Activated naive CD4-positive, alpha-beta T cell treated with anti-CD3 and anti-CD28 coated beads, Interleukin-2, amount 50 U/mL, for 24 hours (primary cell): ENCODE measurements at regions not wholly inside any gene's neighbourhood (a gene's known extent, or its start where the extent isn't known, plus 50 kb on each side); places are given as distances from the start of the nearest gene placed in this dataset.
"Not testable (repeated sequence)": the region's sequence is repeated elsewhere in the genome, so short reads cannot be mapped to it uniquely, and the experiment has no call there.

Experiments
- H3K27ac Mint-ChIP-seq: one replicate; pipeline ENCODE4 v1.8.0; 2021; ENCODE audit warnings: mild to moderate bottlenecking, mixed read lengths
- H3K27me3 Mint-ChIP-seq: one replicate; pipeline ENCODE4 v1.8.0; 2021; ENCODE audit warnings: mixed read lengths
- H3K36me3 Mint-ChIP-seq: one replicate; pipeline ENCODE4 v1.8.0; 2021; ENCODE audit warnings: mixed read lengths
- H3K4me1 Mint-ChIP-seq: one replicate; pipeline ENCODE4 v1.8.0; 2021; ENCODE audit warnings: mixed read lengths
- H3K4me3 Mint-ChIP-seq: one replicate; pipeline ENCODE4 v1.8.0; 2021; ENCODE audit warnings: mild to moderate bottlenecking, mixed read lengths
- H3K9me3 Mint-ChIP-seq: one replicate; pipeline ENCODE4 v1.8.0; 2021; ENCODE audit warnings: mixed read lengths

DNA sequence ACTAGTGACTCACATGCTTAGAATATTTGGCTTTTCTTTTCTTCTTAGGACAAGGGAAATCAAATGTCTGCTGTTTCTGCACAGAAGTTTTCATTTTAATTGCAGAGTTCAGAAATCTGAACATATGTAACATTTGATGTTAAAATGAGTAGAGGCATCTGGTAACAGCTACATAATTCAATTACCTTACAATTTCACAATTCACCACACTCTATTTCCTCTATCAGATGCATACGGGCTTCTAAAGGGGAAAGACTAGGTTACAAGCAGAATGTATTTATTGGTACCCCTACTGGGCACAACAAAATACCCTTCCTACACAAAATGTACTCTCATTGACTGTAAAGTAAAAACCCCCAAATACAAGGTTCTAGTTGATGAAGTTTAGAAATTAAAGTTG is 176.0 kb downstream of the SOX2 start:
- no peak overlapping the region for H3K27ac Mint-ChIP-seq
- no peaks in the 10 kb centered on the region for H3K4me1 Mint-ChIP-seq
- peaks cover 2% of the 10 kb centered on the region for H3K36me3 Mint-ChIP-seq
- no peaks in the 10 kb centered on the region for H3K27me3 Mint-ChIP-seq
- no peak overlapping the region for H3K4me3 Mint-ChIP-seq
- no peaks in the 10 kb centered on the region for H3K9me3 Mint-ChIP-seq

DNA sequence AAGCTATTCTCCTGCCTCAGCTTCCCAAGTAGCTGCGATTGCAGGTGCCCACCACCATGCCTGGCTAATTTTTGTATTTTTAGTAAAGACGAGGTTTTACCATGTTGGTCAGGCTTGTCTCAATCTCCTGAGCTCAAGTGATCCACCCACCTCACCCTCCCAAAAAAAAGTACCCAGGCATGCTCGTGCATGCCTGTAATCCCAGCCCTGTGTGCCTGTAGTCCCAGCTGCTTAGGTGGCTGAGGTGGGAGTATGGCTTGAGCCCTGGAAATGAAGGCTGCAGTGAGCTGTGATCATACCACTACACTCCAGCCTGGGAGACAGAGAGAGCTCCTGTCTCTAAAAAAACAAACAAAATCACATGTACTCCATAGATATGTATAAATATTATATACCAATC is 176.5 kb downstream of the SOX2 start:
- Mint-ChIP-seq H3K9me3 (no peaks in the 10 kb centered on the region), H3K27ac (no peak overlapping the region), H3K36me3 (peaks cover 2% of the 10 kb centered on the region), H3K4me1 (no peaks in the 10 kb centered on the region), H3K27me3 (no peaks in the 10 kb centered on the region), H3K4me3 (no peak overlapping the region)

DNA sequence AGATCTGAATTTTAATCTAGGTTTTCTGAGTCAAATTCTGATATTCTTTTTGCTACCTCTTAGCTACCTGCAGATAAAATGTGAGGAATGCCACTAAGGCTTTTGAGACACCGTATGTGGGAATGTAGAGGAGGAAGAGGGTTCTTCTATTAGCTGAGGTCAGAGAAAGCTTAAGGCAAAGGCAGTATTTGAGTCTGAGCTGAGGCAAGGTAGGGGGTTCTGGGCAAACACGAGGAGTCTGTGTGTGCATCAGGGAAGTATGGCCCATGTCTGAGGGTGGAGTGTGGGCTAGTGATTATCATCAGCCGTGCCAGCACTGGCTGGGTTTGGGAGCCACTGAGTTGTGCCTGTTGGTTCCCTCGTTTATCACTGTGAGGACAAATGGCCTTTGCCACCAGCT is 181.1 kb downstream of the SOX2 start:
- Mint-ChIP-seq H3K27ac (no peak overlapping the region), H3K4me1 (no peaks in the 10 kb centered on the region), H3K9me3 (no peaks in the 10 kb centered on the region), H3K4me3 (no peak overlapping the region), H3K27me3 (no peaks in the 10 kb centered on the region), H3K36me3 (peaks cover 2% of the 10 kb centered on the region)

DNA sequence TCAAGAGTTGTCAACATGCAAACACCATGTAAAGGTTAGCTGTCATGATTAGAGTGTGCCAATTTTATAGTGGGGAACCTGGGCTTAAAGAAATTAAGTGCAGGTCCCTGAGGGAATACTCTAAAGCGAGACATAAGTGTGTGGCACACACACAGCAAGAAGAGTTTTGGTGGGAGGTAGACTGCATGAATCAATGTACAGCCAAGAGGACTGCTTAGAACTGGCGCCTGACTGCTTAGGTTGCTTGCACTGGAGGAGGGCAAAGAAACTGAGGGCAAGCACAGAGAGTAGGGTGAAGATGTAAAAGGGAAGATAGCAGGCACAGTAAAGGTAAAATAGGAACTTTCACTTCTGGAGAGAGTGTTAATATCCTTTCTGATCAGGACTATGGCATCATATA is 184.9 kb downstream of the SOX2 start:
- H3K4me3 Mint-ChIP-seq: no peak overlapping the region
- no peaks in the 10 kb centered on the region for H3K27me3 Mint-ChIP-seq
- no peaks in the 10 kb centered on the region for H3K4me1 Mint-ChIP-seq
- H3K27ac Mint-ChIP-seq: no peak overlapping the region
- peaks cover 2% of the 10 kb centered on the region for H3K36me3 Mint-ChIP-seq
- H3K9me3 Mint-ChIP-seq: no peaks in the 10 kb centered on the region

DNA sequence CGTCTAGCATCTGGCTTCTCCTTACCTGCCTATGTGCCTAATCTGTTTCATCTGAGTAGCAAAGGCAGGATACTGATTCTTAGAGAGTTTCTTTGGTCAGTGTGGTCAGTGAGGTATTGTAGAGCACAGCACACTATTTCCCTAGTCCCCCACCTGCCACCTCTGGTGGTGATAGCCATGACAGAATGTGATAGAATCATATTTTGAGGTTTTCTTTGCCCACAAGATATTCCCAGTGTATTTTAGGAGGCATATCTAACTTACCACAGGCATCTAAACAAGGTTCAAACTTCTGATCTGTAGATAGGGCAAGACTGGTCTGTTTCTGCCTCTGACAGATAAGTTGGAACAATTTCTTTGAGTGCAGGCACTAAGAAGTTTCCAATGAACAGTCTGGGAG is 188.0 kb downstream of the SOX2 start:
- Mint-ChIP-seq H3K27ac (no peak overlapping the region), H3K27me3 (no peaks in the 10 kb centered on the region), H3K4me1 (no peaks in the 10 kb centered on the region), H3K36me3 (no peaks in the 10 kb centered on the region), H3K9me3 (no peaks in the 10 kb centered on the region), H3K4me3 (no peak overlapping the region)

DNA sequence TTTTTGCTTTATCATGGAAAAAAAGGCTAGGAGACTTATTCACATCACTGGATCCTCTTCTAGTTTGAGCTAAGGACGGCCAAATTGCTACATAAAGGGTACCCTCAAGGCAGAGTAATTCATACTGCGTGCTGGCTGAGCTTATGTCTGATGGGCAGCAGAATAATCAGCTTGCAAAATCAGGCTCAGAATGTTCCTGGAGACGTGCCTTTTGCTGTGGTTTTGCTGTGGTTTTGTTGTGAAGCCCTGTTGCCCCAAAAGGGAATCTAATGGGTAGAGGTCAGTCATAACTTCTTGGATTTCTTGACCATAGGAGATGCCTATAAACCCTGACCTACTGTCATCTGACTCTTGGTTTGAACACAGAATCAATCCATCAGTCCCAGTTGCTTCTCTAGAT is 189.9 kb downstream of the SOX2 start:
- no peak overlapping the region for H3K27ac Mint-ChIP-seq
- no peak overlapping the region for H3K4me3 Mint-ChIP-seq
- no peaks in the 10 kb centered on the region for H3K36me3 Mint-ChIP-seq
- no peaks in the 10 kb centered on the region for H3K27me3 Mint-ChIP-seq
- no peaks in the 10 kb centered on the region for H3K4me1 Mint-ChIP-seq
- H3K9me3 Mint-ChIP-seq: no peaks in the 10 kb centered on the region

DNA sequence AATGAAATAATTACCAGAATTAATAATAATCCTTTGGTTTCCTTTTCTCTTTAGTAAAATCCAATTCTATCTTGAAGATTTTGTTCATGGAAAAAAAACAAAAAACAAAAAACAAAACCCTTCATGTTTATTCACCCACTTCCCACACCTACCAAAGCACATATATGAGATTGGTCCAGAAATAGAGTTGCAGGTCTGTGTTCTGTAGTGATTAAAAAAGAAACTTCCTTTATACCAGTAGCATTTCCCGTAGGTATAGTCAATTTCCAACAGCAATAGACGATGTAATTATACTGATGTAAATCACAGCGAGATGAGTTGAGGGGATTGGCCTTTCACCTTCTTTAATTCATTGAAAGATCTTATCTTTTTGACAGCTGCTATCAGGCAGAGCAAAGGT is 194.6 kb downstream of the SOX2 start:
- peaks cover 4% of the 10 kb centered on the region for H3K9me3 Mint-ChIP-seq
- H3K36me3 Mint-ChIP-seq: no peaks in the 10 kb centered on the region

DNA sequence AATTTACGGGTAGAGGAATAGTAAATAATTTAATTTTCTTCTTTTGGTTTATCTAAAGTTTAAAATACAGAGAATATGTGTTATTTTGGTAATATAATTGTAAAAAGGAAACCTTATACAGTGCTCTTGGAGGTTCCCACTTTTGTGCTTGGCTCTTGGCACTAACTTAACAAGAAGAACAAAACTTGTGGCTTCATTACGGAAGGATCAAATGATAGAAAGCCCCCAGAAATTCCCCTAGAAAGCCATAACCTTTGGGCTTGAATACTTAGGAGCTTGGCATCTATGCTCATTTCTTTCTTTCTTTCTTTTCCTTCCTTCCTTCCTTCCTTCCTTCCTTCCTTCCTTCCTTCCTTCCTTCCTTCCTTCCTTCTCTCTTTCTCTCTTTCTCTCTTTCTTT is 197.5 kb downstream of the SOX2 start:
- H3K27ac Mint-ChIP-seq: no peak overlapping the region
- no peak overlapping the region for H3K4me3 Mint-ChIP-seq
- no peaks in the 10 kb centered on the region for H3K4me1 Mint-ChIP-seq
- no peaks in the 10 kb centered on the region for H3K36me3 Mint-ChIP-seq
- peaks cover 2% of the 10 kb centered on the region for H3K27me3 Mint-ChIP-seq
- H3K9me3 Mint-ChIP-seq: peaks cover 4% of the 10 kb centered on the region

More for the DNA sequence above, 194.6 kb downstream of the SOX2 start:
- peaks cover 1% of the 10 kb centered on the region for H3K27me3 Mint-ChIP-seq
- no peaks in the 10 kb centered on the region for H3K4me1 Mint-ChIP-seq
- no peak overlapping the region for H3K4me3 Mint-ChIP-seq
- no peak overlapping the region for H3K27ac Mint-ChIP-seq

DNA sequence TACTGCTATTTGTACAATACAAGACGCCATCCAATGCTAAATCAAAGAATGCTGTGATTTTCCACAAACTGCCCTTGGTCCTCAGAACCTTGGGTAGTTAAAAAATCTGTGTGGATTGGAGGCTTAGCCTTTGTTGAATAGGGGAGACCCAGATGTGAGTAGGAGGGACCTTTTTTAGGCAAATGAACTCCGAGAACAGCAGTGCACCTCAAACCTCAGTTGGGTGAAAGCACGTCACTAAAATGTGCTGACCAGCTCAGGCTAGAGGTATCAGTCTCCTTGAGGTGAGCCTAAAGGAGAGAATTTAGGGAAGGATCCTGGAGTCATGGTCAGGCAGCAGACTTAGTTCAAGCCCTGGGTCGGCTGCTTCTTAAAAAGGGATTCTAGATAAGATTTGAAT is 200.7 kb downstream of the SOX2 start:
- Mint-ChIP-seq H3K27ac (no peak overlapping the region), H3K4me3 (no peak overlapping the region), H3K27me3 (peaks cover 1% of the 10 kb centered on the region), H3K36me3 (no peaks in the 10 kb centered on the region), H3K4me1 (no peaks in the 10 kb centered on the region), H3K9me3 (peaks cover 4% of the 10 kb centered on the region)

DNA sequence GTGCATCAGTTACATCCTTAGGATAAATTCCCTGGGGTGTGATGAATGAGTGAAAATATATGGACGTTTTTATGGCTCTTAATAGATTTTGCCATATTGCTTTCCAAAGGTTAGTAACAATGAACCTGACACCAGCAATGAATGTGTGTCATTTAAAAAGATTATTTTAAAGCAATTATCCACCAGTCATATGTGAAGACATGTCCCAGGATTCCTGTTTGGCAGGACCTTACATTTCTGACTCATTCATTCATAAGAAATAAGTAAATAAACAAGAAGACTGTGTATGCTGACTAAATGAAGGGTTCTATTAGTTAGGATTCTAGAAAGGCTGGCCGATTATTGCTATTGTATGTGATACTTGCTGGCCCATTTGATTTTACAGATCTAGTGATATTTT is 201.5 kb downstream of the SOX2 start:
- no peak overlapping the region for H3K4me3 Mint-ChIP-seq
- H3K27ac Mint-ChIP-seq: no peak overlapping the region
- H3K9me3 Mint-ChIP-seq: peaks cover 4% of the 10 kb centered on the region
- H3K36me3 Mint-ChIP-seq: no peaks in the 10 kb centered on the region
- H3K27me3 Mint-ChIP-seq: peaks cover 1% of the 10 kb centered on the region
- no peaks in the 10 kb centered on the region for H3K4me1 Mint-ChIP-seq

DNA sequence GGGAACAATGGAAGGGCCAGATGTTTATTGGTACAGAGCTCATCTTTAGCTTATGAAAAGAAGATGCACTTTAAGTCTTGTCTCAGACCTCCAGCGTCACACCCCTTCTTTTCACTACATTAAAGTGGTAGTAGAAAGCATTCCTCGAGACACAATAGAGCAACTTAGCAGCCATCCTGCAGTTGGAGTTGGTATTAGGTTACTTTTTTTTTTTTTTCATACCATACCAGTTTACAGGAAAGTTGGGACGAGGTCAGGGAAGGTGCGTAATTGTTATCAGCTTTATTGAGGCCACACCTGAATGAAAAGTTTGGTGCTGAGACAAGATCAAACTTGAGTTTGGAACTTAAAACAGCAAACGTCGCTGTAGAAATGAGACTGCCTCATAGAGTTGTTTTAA is 203.8 kb downstream of the SOX2 start:
- H3K4me3 Mint-ChIP-seq: no peak overlapping the region
- no peaks in the 10 kb centered on the region for H3K4me1 Mint-ChIP-seq
- no peaks in the 10 kb centered on the region for H3K36me3 Mint-ChIP-seq

DNA sequence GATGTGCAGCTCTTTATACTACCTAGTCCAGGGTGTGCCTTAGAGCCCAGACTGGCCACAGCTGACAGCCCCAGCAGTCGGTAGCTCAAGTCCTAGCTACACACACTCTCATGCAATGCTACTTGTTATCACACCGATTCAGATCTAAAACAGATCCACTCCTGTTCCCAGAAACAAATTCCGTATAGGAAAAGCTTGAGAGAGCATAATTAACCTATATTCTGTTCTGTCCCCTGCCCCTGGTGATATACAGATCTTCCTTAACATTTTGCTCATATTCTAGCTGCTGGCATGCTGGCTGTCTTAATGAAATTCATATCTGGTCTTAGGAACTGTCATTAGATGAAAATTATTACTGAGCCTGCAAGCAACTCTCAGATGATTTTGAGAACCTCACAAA is 204.3 kb downstream of the SOX2 start:
- peaks cover 4% of the 10 kb centered on the region for H3K9me3 Mint-ChIP-seq
- H3K4me1 Mint-ChIP-seq: no peaks in the 10 kb centered on the region
- peaks cover 1% of the 10 kb centered on the region for H3K27me3 Mint-ChIP-seq
- H3K36me3 Mint-ChIP-seq: no peaks in the 10 kb centered on the region
- no peak overlapping the region for H3K4me3 Mint-ChIP-seq
- no peak overlapping the region for H3K27ac Mint-ChIP-seq

More for the DNA sequence above, 203.8 kb downstream of the SOX2 start:
- Mint-ChIP-seq H3K27me3 (peaks cover 1% of the 10 kb centered on the region), H3K9me3 (peaks cover 4% of the 10 kb centered on the region), H3K27ac (no peak overlapping the region)

DNA sequence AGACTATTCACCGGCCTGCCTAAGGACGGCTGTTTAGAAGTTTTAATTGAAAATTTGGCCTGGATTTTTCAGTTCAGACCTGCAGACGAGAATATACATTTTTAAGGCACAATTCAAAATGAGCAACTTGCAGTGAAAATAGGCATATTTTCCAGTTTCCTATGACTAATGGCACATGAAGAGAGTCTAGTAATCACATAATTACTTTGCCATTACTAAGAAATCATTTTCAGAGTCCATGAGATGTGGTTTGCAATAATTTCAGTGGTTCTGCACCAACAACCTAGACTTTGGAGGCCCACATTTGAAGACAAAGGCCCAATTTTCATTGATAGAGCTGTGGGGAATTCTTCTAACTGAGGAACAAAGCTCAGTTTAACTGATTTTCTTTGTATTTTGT is 205.3 kb downstream of the SOX2 start:
- Mint-ChIP-seq H3K4me1 (no peaks in the 10 kb centered on the region), H3K27ac (no peak overlapping the region), H3K4me3 (no peak overlapping the region), H3K27me3 (peaks cover 1% of the 10 kb centered on the region), H3K36me3 (no peaks in the 10 kb centered on the region), H3K9me3 (no peaks in the 10 kb centered on the region)

DNA sequence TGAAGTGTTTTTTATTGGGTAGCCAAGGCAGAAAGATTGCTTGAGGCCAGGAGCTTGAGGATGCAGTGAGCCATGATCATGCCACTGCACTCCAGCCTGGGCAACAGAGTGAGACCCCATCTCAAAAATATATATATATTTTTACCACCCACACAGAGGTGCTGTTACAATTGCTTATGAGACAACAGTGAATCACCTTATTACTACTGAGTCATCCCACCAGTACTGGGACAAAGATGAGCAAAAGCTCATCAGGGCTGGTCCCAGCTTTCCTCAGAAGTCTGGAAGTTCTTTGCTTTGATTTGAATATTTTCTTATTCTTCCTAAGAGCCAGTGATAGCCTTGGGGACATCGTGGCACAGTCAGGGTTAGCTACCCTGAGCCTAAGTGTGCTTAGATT is 207.7 kb downstream of the SOX2 start:
- H3K4me3 Mint-ChIP-seq: no peak overlapping the region
- no peaks in the 10 kb centered on the region for H3K36me3 Mint-ChIP-seq
- H3K9me3 Mint-ChIP-seq: peaks cover under 1% of the 10 kb centered on the region
- H3K27me3 Mint-ChIP-seq: no peaks in the 10 kb centered on the region
- H3K27ac Mint-ChIP-seq: no peak overlapping the region
- no peaks in the 10 kb centered on the region for H3K4me1 Mint-ChIP-seq

DNA sequence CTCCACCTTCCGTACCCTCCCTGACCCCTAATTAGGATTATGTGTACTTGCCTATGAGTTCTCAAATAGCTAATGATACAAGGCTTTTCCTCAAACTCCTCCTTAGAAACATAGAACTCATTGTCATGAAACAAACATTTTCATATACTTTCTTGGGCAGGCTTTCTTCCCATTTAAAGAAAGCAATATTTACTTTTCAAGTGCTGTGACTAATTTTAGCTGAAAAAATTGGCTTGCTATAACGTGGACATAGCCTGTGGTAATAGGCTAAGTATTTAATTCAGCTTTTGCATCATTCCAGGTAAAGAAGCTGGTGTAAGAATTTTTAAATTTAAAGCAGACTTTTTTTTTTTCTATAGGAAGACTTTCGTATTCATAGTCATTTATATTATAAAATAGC is 208.7 kb downstream of the SOX2 start:
- H3K27me3 Mint-ChIP-seq: no peaks in the 10 kb centered on the region

DNA sequence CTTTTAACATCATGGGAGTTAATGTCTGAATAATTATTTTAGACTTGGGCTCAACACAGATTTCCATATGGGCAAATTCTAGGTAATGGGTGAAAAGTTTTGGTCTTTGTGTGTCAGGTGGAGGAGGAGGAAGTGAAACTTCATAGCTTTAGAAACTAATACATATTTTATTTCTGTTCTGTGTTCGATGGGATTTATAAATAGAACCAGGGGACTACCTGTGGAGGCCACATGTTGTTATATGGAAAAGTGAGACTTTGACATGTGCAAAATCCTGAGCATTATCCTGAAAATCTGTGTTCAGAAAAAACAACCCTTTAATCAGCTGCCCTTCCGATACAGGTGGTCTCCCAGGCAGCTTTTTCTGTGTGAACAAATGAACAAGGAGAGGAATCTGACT is 209.5 kb downstream of the SOX2 start:
- Mint-ChIP-seq H3K9me3 (peaks cover 4% of the 10 kb centered on the region), H3K27me3 (no peaks in the 10 kb centered on the region), H3K36me3 (no peaks in the 10 kb centered on the region), H3K4me1 (no peaks in the 10 kb centered on the region), H3K27ac (no peak overlapping the region), H3K4me3 (no peak overlapping the region)

More for the DNA sequence above, 208.7 kb downstream of the SOX2 start:
- H3K4me1 Mint-ChIP-seq: no peaks in the 10 kb centered on the region
- H3K36me3 Mint-ChIP-seq: no peaks in the 10 kb centered on the region
- no peak overlapping the region for H3K27ac Mint-ChIP-seq
- H3K9me3 Mint-ChIP-seq: peaks cover 4% of the 10 kb centered on the region
- no peak overlapping the region for H3K4me3 Mint-ChIP-seq

DNA sequence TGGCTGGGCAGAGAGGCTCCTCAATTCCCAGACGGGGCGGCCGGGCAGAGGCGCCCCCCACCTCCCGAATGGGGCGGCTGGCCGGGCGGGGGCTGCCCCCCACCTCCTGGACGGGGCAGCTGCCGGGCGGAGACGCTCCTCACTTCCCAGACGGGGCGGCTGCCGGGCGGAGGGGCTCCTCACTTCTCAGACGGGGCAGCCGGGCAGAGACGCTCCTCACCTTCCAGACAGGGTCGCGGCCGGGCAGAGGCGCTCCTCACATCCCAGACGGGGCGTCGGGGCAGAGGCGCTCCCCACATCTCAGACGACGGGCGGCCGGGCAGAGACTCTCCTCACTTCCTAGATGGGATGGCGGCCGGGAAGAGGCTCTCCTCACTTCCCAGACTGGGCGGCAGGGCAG is 214.1 kb downstream of the SOX2 start:
- H3K27me3 Mint-ChIP-seq, H3K27ac Mint-ChIP-seq, H3K4me1 Mint-ChIP-seq, H3K4me3 Mint-ChIP-seq, H3K36me3 Mint-ChIP-seq: not testable (repeated sequence)
- H3K9me3 Mint-ChIP-seq: peaks cover 16% of the 10 kb centered on the region
